Fibroblast of pulmonary artery (primary cell): ENCODE measurements at regions not wholly inside any gene's neighbourhood (a gene's known extent, or its start where the extent isn't known, plus 50 kb on each side); places are given as distances from the start of the nearest gene placed in this dataset.
"Not testable (repeated sequence)": the region's sequence is repeated elsewhere in the genome, so short reads cannot be mapped to it uniquely, and the experiment has no call there.

ENCODE experiments used
- DNase-seq: peaks from one replicate; pipeline ENCODE4 v3.0.0-alpha.2; 2010; ENCODE audit warnings: low read depth
- H3K4me3 ChIP-seq: replicated peaks from 2 replicates; pipeline ENCODE4 v1.5.1; 2011; ENCODE audit warnings: low read depth, mild to moderate bottlenecking, control low read depth, low read length, moderate library complexity
- CTCF ChIP-seq: IDR thresholded peaks from 2 replicates; pipeline ENCODE4 v1.5.1; 2011; ENCODE audit warnings: mild to moderate bottlenecking, control low read depth, low read length, inconsistent platforms; ENCODE audit errors: missing control alignments

GRCh38 chrX:73916931-73917667, 64.6 kb upstream of the XIST start:
- DNase-seq: peak; percentile 95
- H3K4me3 ChIP-seq: no peak overlapping the region
- no peak for TF ChIP-seq CTCF

GRCh38 chrX:73916489-73916888, 64.0 kb upstream of the XIST start:
- no peak overlapping the region for H3K4me3 ChIP-seq
- TF ChIP-seq CTCF: no peak
- no peak for DNase-seq

- H3K4me3 ChIP-seq, DNase-seq: not testable (repeated sequence)
Measured at GRCh38 chrX:73914792-73915191, 62.3 kb upstream of the XIST start.

DNA sequence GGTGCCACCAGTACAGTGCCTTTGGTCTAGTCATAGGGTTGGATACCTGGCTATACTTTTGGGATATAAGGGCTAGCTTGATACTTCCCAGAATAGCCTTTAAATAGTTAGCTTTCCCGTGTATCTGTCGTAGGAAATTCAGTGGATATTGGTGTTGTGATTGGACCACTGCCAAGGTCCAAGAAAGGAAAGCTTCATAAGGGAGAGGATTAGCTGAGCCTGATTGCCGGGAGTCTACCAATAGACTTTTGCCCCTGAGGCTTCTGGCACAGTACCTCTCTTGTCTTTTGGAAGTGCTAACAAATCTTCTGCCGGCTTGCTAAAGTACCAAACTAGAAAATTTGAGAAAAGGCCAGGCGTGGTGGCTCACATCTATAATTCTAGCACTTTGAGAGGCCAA, 61.1 kb upstream of the XIST start:
- DNase-seq: peak; percentile 68
- no peak overlapping the region for H3K4me3 ChIP-seq
- TF ChIP-seq CTCF: no peak

DNA sequence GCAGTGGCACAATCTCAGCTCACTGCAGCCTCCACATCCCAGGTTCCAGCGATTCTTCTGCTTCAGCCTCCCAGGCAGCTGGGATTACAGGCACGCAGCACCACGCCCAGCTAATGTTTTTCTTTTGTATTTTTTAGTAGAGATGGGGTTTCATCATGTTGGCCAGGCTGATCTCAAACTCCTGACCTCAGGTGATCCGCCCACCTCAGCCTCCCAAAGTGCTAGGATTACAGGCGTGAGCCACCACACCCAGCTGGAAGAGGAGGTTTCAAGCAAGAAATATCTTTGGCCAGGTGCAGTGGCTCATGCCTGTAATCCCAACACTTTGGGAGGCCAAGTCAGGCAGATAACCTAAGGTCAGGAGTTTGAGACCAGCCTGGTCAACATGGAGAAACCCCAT, 59.4 kb upstream of the XIST start:
- H3K4me3 ChIP-seq, DNase-seq: not testable (repeated sequence)

DNA sequence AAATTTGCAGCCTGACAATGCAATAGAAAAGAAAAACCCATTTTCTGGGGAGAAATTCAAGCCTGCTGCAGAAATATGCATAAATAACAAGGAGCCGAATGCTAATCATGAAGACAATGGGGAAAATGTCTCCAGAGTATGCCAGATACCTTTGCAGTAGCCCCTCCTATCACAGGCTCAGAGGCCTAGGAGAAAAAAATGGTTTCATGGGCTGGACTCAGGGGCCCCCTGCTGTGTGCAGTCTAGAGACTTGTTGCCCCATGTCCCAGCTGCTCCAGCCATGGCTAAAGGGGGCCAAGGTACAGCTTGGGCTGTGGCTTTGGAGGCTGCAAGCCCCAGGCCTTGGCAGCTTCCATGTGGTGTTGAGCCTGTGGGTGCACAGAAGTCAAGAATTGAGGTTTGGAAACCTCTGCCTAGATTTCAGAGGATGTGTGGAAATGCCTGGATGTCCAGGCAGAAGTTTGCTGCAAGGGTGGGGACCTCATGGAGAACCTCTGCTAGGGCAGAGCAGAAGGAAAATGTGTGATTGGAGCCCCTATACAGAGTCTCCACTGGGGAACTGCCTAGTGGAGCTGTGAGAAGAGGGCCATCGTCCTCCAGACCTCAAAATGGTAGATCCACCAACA, 53.3 kb upstream of the XIST start:
- not testable (repeated sequence) for DNase-seq, H3K4me3 ChIP-seq

- peak; percentile 68 for DNase-seq
- no peak for TF ChIP-seq CTCF
- no peak overlapping the region for H3K4me3 ChIP-seq
Measured at GRCh38 chrX:73903941-73904340, 51.4 kb upstream of the XIST start.
